Astrocyte of the spinal cord (primary cell): ENCODE measurements at regions not wholly inside any gene's neighbourhood (a gene's known extent, or its start where the extent isn't known, plus 50 kb on each side); places are given as distances from the start of the nearest gene placed in this dataset.
A peak's percentile ranks its signal among the peaks of the same experiment; 100 is the strongest.

Experiments used
- DNase-seq: peaks from one replicate; pipeline ENCODE4 v3.0.0; 2011; ENCODE audit warnings: low read depth, low spot score
- H3K4me3 ChIP-seq: 2 replicates; pipeline ENCODE4 v1.5.1; 2011; ENCODE audit warnings: low read depth, mild to moderate bottlenecking, low read length, moderate library complexity
- in situ Hi-C: cut with HindIII; loops from 2 replicates; pipeline ENCODE4 v1.10.0; 2017; ENCODE audit warnings: low sequenced_read_pairs
- TF ChIP-seq, protein P1 (sequence below): IDR thresholded peaks from 2 replicates; pipeline ENCODE4 v1.5.1; 2012; ENCODE audit warnings: low read depth, mild to moderate bottlenecking, low read length, inconsistent platforms

GRCh38 chr2:144703852-144704708 lies 184.2 kb upstream of the ZEB2 start:
- peak; percentile 32 for DNase-seq
- in situ Hi-C loops, result no loop called here
- H3K4me3 ChIP-seq, result no peak overlapping the region
- TF ChIP-seq, protein P1, sequence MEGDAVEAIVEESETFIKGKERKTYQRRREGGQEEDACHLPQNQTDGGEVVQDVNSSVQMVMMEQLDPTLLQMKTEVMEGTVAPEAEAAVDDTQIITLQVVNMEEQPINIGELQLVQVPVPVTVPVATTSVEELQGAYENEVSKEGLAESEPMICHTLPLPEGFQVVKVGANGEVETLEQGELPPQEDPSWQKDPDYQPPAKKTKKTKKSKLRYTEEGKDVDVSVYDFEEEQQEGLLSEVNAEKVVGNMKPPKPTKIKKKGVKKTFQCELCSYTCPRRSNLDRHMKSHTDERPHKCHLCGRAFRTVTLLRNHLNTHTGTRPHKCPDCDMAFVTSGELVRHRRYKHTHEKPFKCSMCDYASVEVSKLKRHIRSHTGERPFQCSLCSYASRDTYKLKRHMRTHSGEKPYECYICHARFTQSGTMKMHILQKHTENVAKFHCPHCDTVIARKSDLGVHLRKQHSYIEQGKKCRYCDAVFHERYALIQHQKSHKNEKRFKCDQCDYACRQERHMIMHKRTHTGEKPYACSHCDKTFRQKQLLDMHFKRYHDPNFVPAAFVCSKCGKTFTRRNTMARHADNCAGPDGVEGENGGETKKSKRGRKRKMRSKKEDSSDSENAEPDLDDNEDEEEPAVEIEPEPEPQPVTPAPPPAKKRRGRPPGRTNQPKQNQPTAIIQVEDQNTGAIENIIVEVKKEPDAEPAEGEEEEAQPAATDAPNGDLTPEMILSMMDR, result no peak

DNA sequence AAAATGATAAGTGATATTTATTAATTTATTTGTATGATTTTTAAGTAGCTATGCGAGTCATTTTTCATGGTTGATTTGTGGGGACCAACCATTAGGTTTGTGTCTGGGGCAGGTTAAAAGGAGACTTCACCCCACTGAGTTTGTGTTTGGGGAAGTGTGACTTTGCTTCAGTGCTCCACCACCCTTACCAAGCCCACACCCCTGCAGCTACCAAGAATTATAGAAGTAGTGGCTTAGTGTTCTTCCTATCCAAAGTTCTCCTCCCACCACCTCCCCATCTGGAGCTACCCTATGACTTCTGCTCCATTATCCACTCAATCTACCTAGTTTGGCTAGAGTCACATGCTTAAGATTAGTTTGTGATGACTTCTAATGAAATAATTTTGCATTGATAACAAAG lies 182.1 kb upstream of the ZEB2 start:
- TF ChIP-seq, protein P1, result no peak
- DNase-seq, result no peak
- H3K4me3 ChIP-seq, result no peak overlapping the region
- in situ Hi-C loops, result no loop called here

GRCh38 chr2:144701259-144701658 lies 181.3 kb upstream of the ZEB2 start:
- TF ChIP-seq, protein P1, result no peak
- DNase-seq, result no peak
- in situ Hi-C loops, result no loop called here
- no peak overlapping the region for H3K4me3 ChIP-seq

GRCh38 chr2:144698156-144698555 lies 178.2 kb upstream of the ZEB2 start:
- TF ChIP-seq, protein P1, result no peak
- in situ Hi-C loops, result no loop called here
- no peak for DNase-seq
- H3K4me3 ChIP-seq, result no peak overlapping the region

GRCh38 chr2:144695657-144696056 lies 175.7 kb upstream of the ZEB2 start:
- TF ChIP-seq, protein P1, result no peak
- DNase-seq, result no peak
- H3K4me3 ChIP-seq, result no peak overlapping the region
- in situ Hi-C loops, result no loop called here

- no peak overlapping the region for H3K4me3 ChIP-seq
- TF ChIP-seq, protein P1, result no peak
- DNase-seq, result no peak
- in situ Hi-C loops, result no loop called here
These were observed 174.5 kb upstream of the ZEB2 start for GRCh38 chr2:144694456-144694855.
